ENCODE measurements at regions not wholly inside any gene's neighbourhood (a gene's known extent, or its start where the extent isn't known, plus 50 kb on each side); places are given as distances from the start of the nearest gene placed in this dataset.

GRCh38 chr7:155188357-155188756, 109.3 kb upstream of the INSIG1 start:
- no peak for TF ChIP-seq CTCF (IDR thresholded peaks at IDR 0.05)
- TF ChIP-seq POLR2A (IDR thresholded peaks at IDR 0.05) = no peak

Measured in Peyer's patch (tissue), 4 donors.